ENCODE measurements at regions not wholly inside any gene's neighbourhood (a gene's known extent, or its start where the extent isn't known, plus 50 kb on each side); places are given as distances from the start of the nearest gene placed in this dataset.
A peak's percentile ranks its signal among the peaks of the same experiment; 100 is the strongest.

DNA sequence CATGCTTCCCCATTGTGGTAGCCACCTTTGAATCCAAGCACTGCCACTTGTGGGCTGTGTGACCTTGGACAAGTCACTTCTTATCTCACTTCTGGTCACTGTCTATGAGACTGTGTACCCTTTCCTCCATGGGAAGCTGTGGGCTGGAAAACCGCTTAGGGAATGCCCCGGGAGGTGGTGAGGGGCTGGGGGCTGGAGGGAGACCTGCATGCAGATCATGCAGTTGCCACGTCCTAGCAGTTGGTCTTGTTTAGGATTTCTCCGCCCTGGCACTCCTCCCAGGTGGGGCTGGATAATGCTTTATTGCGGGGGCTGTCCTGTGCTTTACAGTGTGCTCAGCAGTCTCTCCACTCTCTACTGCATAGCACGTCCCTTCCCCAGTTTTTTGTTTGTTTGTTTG is 62.9 kb upstream of the OPN4 start:
- H3K27me3 ChIP-seq (ENCODE audit: control insufficient read depth in 2 of 2, insufficient read depth in 2 of 2, low read length in 2 of 2), result no peaks in the 10 kb centered on the region
- Mint-ChIP-seq H3K4me3 (no peak overlapping the region), H3K27ac (no peak overlapping the region), H3K27me3 (peaks cover 0 to 3% (median 0%) of the 10 kb centered on the region in 5 donors), H3K36me3 (peaks cover 0 to 3% (median 0%) of the 10 kb centered on the region in 5 donors), H3K9me3 (peaks cover 0 to 3% (median 0%) of the 10 kb centered on the region in 11 donors), H3K4me1 (peaks cover 0 to 6% (median 0%) of the 10 kb centered on the region in 7 donors)
- ChIA-PET POLR2A (no interaction called here), CTCF (no interaction called here)
- no peak overlapping the region for H3K4me3 ChIP-seq (ENCODE audit: low read length)
- DNase-seq (no peak), ATAC-seq (peak; percentile 18)
- H3K36me3 ChIP-seq (ENCODE audit: control insufficient read depth in 2 of 3, insufficient read depth in 3 of 3, low read length in 3 of 3), result no peaks in the 10 kb centered on the region
- intact Hi-C loops (cut with micrococcal nuclease), result no loop called here
- no peak overlapping the region for H3K27ac ChIP-seq (ENCODE audit: low read depth, low read length)
- H3K9me3 ChIP-seq (ENCODE audit: control insufficient read depth in 2 of 3, low read length in 3 of 3), result no peaks in the 10 kb centered on the region
- no peaks in the 10 kb centered on the region for H3K4me1 ChIP-seq (ENCODE audit: control insufficient read depth in 2 of 2, insufficient read depth in 2 of 2, low read length in 2 of 2)

DNA sequence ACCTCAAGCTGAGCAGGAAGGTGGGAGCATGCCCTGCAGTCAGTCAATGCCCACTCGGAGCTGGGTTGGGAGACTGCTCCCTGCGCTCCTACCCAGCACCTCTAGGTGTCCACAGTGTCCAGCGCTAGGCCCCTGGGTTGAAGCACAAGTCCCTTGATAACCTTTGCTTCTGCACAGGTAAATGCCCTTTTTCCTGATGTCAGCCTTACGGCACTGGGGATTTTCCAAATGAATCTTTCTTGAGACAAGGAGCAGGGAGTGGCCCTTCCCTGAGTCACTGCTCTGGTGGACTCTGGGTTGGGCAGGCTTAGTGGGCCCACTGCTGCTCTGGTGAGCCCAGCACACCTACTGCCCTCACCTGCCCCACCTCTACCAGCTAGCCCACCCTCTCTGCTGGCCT is 61.9 kb upstream of the OPN4 start:
- Histone ChIP-seq H3K27ac (ENCODE audit: low read depth, low read length) (no peak overlapping the region), H3K4me1 (ENCODE audit: control insufficient read depth in 2 of 2, insufficient read depth in 2 of 2, low read length in 2 of 2) (no peaks in the 10 kb centered on the region), H3K27me3 (ENCODE audit: control insufficient read depth in 2 of 2, insufficient read depth in 2 of 2, low read length in 2 of 2) (no peaks in the 10 kb centered on the region), H3K36me3 (ENCODE audit: control insufficient read depth in 2 of 3, insufficient read depth in 3 of 3, low read length in 3 of 3) (no peaks in the 10 kb centered on the region), H3K9me3 (ENCODE audit: control insufficient read depth in 2 of 3, low read length in 3 of 3) (no peaks in the 10 kb centered on the region), H3K4me3 (ENCODE audit: low read length) (no peak overlapping the region)
- peaks cover 0 to 6% (median 0%) of the 10 kb centered on the region in 7 donors for H3K4me1 Mint-ChIP-seq
- intact Hi-C loops (cut with micrococcal nuclease), result no loop called here
- no peak overlapping the region for H3K27ac Mint-ChIP-seq
- CTCF ChIA-PET, result no interaction called here
- H3K9me3 Mint-ChIP-seq, result peaks cover 0 to 3% (median 0%) of the 10 kb centered on the region in 11 donors
- POLR2A ChIA-PET, result no interaction called here
- DNase-seq (no peak), ATAC-seq (no peak)
- peaks cover 0 to 3% (median 0%) of the 10 kb centered on the region in 5 donors for H3K36me3 Mint-ChIP-seq
- peaks cover 0 to 3% (median 0%) of the 10 kb centered on the region in 5 donors for H3K27me3 Mint-ChIP-seq
- H3K4me3 Mint-ChIP-seq, result no peak overlapping the region

GRCh38 chr10:86594535-86594934 is 59.8 kb upstream of the OPN4 start:
- no peak overlapping the region for H3K27ac ChIP-seq (ENCODE audit: low read depth, low read length)
- POLR2A ChIA-PET, result no interaction called here
- H3K27me3 Mint-ChIP-seq, result peaks cover 0 to 4% (median 0%) of the 10 kb centered on the region in 5 donors
- H3K27ac Mint-ChIP-seq, result no peak overlapping the region
- peaks cover 0 to 3% (median 0%) of the 10 kb centered on the region in 11 donors for H3K9me3 Mint-ChIP-seq
- no peaks in the 10 kb centered on the region for H3K36me3 ChIP-seq (ENCODE audit: control insufficient read depth in 2 of 3, insufficient read depth in 3 of 3, low read length in 3 of 3)
- intact Hi-C loops (cut with micrococcal nuclease), result no loop called here
- H3K9me3 ChIP-seq (ENCODE audit: control insufficient read depth in 2 of 3, low read length in 3 of 3), result no peaks in the 10 kb centered on the region
- DNase-seq, result no peak
- no peak overlapping the region for H3K4me3 Mint-ChIP-seq
- H3K27me3 ChIP-seq (ENCODE audit: control insufficient read depth in 2 of 2, insufficient read depth in 2 of 2, low read length in 2 of 2), result no peaks in the 10 kb centered on the region
- peaks cover 0 to 7% (median 1%) of the 10 kb centered on the region in 7 donors for H3K4me1 Mint-ChIP-seq
- peaks cover 0 to 3% (median 0%) of the 10 kb centered on the region in 5 donors for H3K36me3 Mint-ChIP-seq
- no peak overlapping the region for H3K4me3 ChIP-seq (ENCODE audit: low read length)
- ATAC-seq, result no peak
- H3K4me1 ChIP-seq (ENCODE audit: control insufficient read depth in 2 of 2, insufficient read depth in 2 of 2, low read length in 2 of 2), result no peaks in the 10 kb centered on the region
- CTCF ChIA-PET, result interaction anchor here (0.6 to 1.8 kb wide), 3 partner anchors 10 to 53 kb away, joined by 3 to 5 read pairs (median 5); no protein-coding TSS in a partner anchor

- Histone ChIP-seq H3K4me1 (ENCODE audit: control insufficient read depth in 2 of 2, insufficient read depth in 2 of 2, low read length in 2 of 2) (no peaks in the 10 kb centered on the region), H3K27me3 (ENCODE audit: control insufficient read depth in 2 of 2, insufficient read depth in 2 of 2, low read length in 2 of 2) (no peaks in the 10 kb centered on the region), H3K9me3 (ENCODE audit: control insufficient read depth in 2 of 3, low read length in 3 of 3) (no peaks in the 10 kb centered on the region), H3K27ac (ENCODE audit: low read depth, low read length) (no peak overlapping the region), H3K4me3 (ENCODE audit: low read length) (no peak overlapping the region), H3K36me3 (ENCODE audit: control insufficient read depth in 2 of 3, insufficient read depth in 3 of 3, low read length in 3 of 3) (no peaks in the 10 kb centered on the region)
- Mint-ChIP-seq H3K4me1 (peaks cover 3 to 16% (median 9%) of the 10 kb centered on the region in 7 donors), H3K36me3 (peaks cover 0 to 3% (median 0%) of the 10 kb centered on the region in 5 donors), H3K27ac (no peak overlapping the region), H3K9me3 (peaks cover 0 to 3% (median 0%) of the 10 kb centered on the region in 11 donors), H3K4me3 (no peak overlapping the region), H3K27me3 (peaks cover 0 to 7% (median 0%) of the 10 kb centered on the region in 5 donors)
- intact Hi-C loops (cut with micrococcal nuclease), result no loop called here
- DNase-seq (no peak), ATAC-seq (no peak)
- ChIA-PET CTCF (interaction anchor here (1.8 kb wide), 1 partner anchor 11 kb away, joined by 5 read pairs; no protein-coding TSS in a partner anchor), POLR2A (no interaction called here)
Observed at GRCh38 chr10:86595496-86595895, 58.9 kb upstream of the OPN4 start.

- intact Hi-C loops (cut with micrococcal nuclease), result no loop called here
- ATAC-seq, result no peak
- POLR2A ChIA-PET, result no interaction called here
- Histone ChIP-seq H3K4me3 (ENCODE audit: low read length) (no peak overlapping the region), H3K27me3 (ENCODE audit: control insufficient read depth in 2 of 2, insufficient read depth in 2 of 2, low read length in 2 of 2) (no peaks in the 10 kb centered on the region), H3K27ac (ENCODE audit: low read depth, low read length) (no peak overlapping the region), H3K36me3 (ENCODE audit: control insufficient read depth in 2 of 3, insufficient read depth in 3 of 3, low read length in 3 of 3) (no peaks in the 10 kb centered on the region), H3K4me1 (ENCODE audit: control insufficient read depth in 2 of 2, insufficient read depth in 2 of 2, low read length in 2 of 2) (no peaks in the 10 kb centered on the region), H3K9me3 (ENCODE audit: control insufficient read depth in 2 of 3, low read length in 3 of 3) (no peaks in the 10 kb centered on the region)
- Mint-ChIP-seq H3K4me1 (peaks cover 3 to 16% (median 9%) of the 10 kb centered on the region in 7 donors), H3K9me3 (peaks cover 0 to 3% (median 0%) of the 10 kb centered on the region in 11 donors), H3K27ac (no peak overlapping the region), H3K4me3 (no peak overlapping the region), H3K27me3 (peaks cover 0 to 12% (median 0%) of the 10 kb centered on the region in 5 donors), H3K36me3 (peaks cover 0 to 3% (median 0%) of the 10 kb centered on the region in 5 donors)
- CTCF ChIA-PET, result interaction anchor here (1.8 kb wide), 1 partner anchor 11 kb away, joined by 5 read pairs; no protein-coding TSS in a partner anchor
- DNase-seq, result no peak
Observed at GRCh38 chr10:86596266-86596665, 58.1 kb upstream of the OPN4 start.

GRCh38 chr10:86597306-86597705 is 57.0 kb upstream of the OPN4 start:
- peaks cover 0 to 14% (median 0%) of the 10 kb centered on the region in 5 donors for H3K27me3 Mint-ChIP-seq
- DNase-seq (no peak), ATAC-seq (no peak)
- CTCF ChIA-PET, result no interaction called here
- intact Hi-C loops (cut with micrococcal nuclease), result no loop called here
- Histone ChIP-seq H3K4me3 (ENCODE audit: low read length) (no peak overlapping the region), H3K27me3 (ENCODE audit: control insufficient read depth in 2 of 2, insufficient read depth in 2 of 2, low read length in 2 of 2) (no peaks in the 10 kb centered on the region), H3K4me1 (ENCODE audit: control insufficient read depth in 2 of 2, insufficient read depth in 2 of 2, low read length in 2 of 2) (no peaks in the 10 kb centered on the region), H3K36me3 (ENCODE audit: control insufficient read depth in 2 of 3, insufficient read depth in 3 of 3, low read length in 3 of 3) (no peaks in the 10 kb centered on the region), H3K9me3 (ENCODE audit: control insufficient read depth in 2 of 3, low read length in 3 of 3) (no peaks in the 10 kb centered on the region), H3K27ac (ENCODE audit: low read depth, low read length) (no peak overlapping the region)
- peaks cover 0 to 3% (median 0%) of the 10 kb centered on the region in 5 donors for H3K36me3 Mint-ChIP-seq
- H3K9me3 Mint-ChIP-seq, result peaks cover 0 to 3% (median 0%) of the 10 kb centered on the region in 11 donors
- no peak overlapping the region for H3K27ac Mint-ChIP-seq
- POLR2A ChIA-PET, result no interaction called here
- peaks cover 3 to 16% (median 9%) of the 10 kb centered on the region in 7 donors for H3K4me1 Mint-ChIP-seq
- no peak overlapping the region for H3K4me3 Mint-ChIP-seq

GRCh38 chr10:86598151-86598550 is 56.2 kb upstream of the OPN4 start:
- Histone ChIP-seq H3K27me3 (ENCODE audit: control insufficient read depth in 2 of 2, insufficient read depth in 2 of 2, low read length in 2 of 2) (no peaks in the 10 kb centered on the region), H3K9me3 (ENCODE audit: control insufficient read depth in 2 of 3, low read length in 3 of 3) (no peaks in the 10 kb centered on the region), H3K27ac (ENCODE audit: low read depth, low read length) (no peak overlapping the region), H3K4me3 (ENCODE audit: low read length) (no peak overlapping the region), H3K4me1 (ENCODE audit: control insufficient read depth in 2 of 2, insufficient read depth in 2 of 2, low read length in 2 of 2) (no peaks in the 10 kb centered on the region), H3K36me3 (ENCODE audit: control insufficient read depth in 2 of 3, insufficient read depth in 3 of 3, low read length in 3 of 3) (no peaks in the 10 kb centered on the region)
- DNase-seq (no peak), ATAC-seq (no peak)
- H3K36me3 Mint-ChIP-seq, result peaks cover 0 to 3% (median 0%) of the 10 kb centered on the region in 5 donors
- intact Hi-C loops (cut with micrococcal nuclease), result no loop called here
- ChIA-PET CTCF (no interaction called here), POLR2A (interaction anchor here (0.6 kb wide), 1 partner anchor 9 kb away, joined by 5 read pairs; no protein-coding TSS in a partner anchor)
- H3K4me3 Mint-ChIP-seq, result no peak overlapping the region
- peaks cover 3 to 16% (median 9%) of the 10 kb centered on the region in 7 donors for H3K4me1 Mint-ChIP-seq
- peaks cover 0 to 3% (median 0%) of the 10 kb centered on the region in 11 donors for H3K9me3 Mint-ChIP-seq
- no peak overlapping the region for H3K27ac Mint-ChIP-seq
- H3K27me3 Mint-ChIP-seq, result peaks cover 0 to 14% (median 0%) of the 10 kb centered on the region in 5 donors
